ENCODE measurements at regions not wholly inside any gene's neighbourhood (a gene's known extent, or its start where the extent isn't known, plus 50 kb on each side); places are given as distances from the start of the nearest gene placed in this dataset.
A peak's percentile ranks its signal among the peaks of the same experiment; 100 is the strongest.

DNA sequence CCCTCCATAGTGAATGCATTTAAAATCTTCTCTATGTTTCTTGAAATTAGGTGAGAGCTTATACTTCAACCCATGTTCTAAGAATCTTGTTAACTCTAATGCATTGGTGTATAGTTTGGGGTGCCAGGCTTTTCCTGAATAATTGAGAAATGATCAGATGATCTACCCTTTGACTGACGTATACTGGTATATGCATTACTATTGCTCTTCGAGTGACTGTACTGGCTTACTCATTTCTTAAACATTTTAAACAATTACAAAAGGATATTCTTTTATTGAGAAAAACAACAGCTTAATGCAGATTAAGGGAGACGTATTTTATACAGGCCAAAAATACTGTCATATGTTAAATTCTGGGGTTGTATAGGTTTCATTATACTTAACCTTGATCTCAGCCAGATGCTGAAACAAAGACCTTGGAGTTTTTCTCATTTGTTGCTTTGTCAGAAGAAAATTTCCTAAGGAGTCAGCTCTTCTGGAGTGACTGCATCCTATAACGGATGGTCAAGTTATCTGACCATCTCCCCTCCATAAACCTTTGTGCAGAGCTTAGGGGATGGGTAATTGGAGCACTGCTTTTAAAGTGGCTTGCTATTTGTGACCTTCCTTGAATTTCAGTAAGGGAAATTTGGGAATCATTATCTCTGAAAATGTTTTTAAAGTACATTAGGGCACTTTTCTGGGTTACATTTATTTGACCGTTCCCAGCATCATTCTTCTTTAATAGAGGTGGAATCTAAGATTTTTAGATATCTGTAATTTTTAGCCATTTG lies 507.6 kb downstream of the PCNX1 start:
- H3K79me2 ChIP-seq (ENCODE audit: control insufficient read depth, insufficient read depth, low read length, poor library complexity), result no peaks in the 10 kb centered on the region
- H3K27ac ChIP-seq (ENCODE audit: low read depth, low read length), result no peak overlapping the region
- H3K4ac ChIP-seq (ENCODE audit: low read depth, low read length), result no peak overlapping the region
- no CpG with 5 or more reads among the region's 5 CpGs for WGBS (ENCODE audit: extremely low coverage, insufficient coverage, insufficient read length)
- H3K36me3 ChIP-seq (ENCODE audit: control insufficient read depth in 1 of 2, insufficient read depth in 2 of 2, low read length in 2 of 2), result peaks cover 0 to 2% of the 10 kb centered on the region in 2 experiments
- H3K79me1 ChIP-seq (ENCODE audit: low read length), result no peaks in the 10 kb centered on the region
- no peak overlapping the region for H4K8ac ChIP-seq (ENCODE audit: low read depth, low read length)
- H3K27me3 ChIP-seq (ENCODE audit: insufficient read depth, low read length), result no peaks in the 10 kb centered on the region
- no peaks in the 10 kb centered on the region for H3K9me3 ChIP-seq (ENCODE audit: insufficient read depth, low read depth, low read length)
- H2AK5ac ChIP-seq (ENCODE audit: low read length), result no peak overlapping the region
- no peak overlapping the region for H3K23ac ChIP-seq (ENCODE audit: low read length)
- no peak overlapping the region for H3K9ac ChIP-seq (ENCODE audit: low read length)
- H2BK12ac ChIP-seq (ENCODE audit: low read length), result no peak overlapping the region
- H2AFZ ChIP-seq (ENCODE audit: insufficient read depth, low read length, poor library complexity), result no peak overlapping the region
- no peak overlapping the region for H3K4me2 ChIP-seq (ENCODE audit: low read length)
- no peak overlapping the region for H4K91ac ChIP-seq (ENCODE audit: low read depth, low read length)
- H4K12ac ChIP-seq (ENCODE audit: low read depth, low read length), result no peak overlapping the region
- H3K14ac ChIP-seq (ENCODE audit: low read length), result no peak overlapping the region
- no peaks in the 10 kb centered on the region for H3K4me1 ChIP-seq (ENCODE audit: control insufficient read depth in 1 of 2, insufficient read depth in 2 of 2, low read length in 2 of 2)
- H2BK120ac ChIP-seq (ENCODE audit: insufficient read depth, low read length, poor library complexity), result no peak overlapping the region
- DNase-seq, result no peak
- no peak overlapping the region for H2BK5ac ChIP-seq (ENCODE audit: low read depth, low read length, poor library complexity)
- no peak overlapping the region for H3K18ac ChIP-seq (ENCODE audit: low read length)
- no peak overlapping the region for H3K4me3 ChIP-seq (ENCODE audit: low read depth, low read length)

DNA sequence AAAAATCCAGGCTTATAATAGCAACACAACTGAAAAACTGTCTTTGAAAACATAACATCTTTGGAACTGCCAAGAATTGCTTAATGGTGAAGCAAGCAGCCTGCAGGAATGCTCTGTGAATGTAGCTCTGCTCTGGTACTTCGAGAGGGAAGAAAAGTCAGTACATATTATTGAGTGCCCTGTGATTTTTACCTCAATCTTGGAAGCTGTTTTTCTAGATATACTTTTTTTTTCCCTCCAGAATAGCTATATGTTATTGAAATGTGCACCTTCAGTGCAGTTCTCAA lies 508.1 kb downstream of the PCNX1 start:
- H2BK120ac ChIP-seq (ENCODE audit: insufficient read depth, low read length, poor library complexity), result no peak overlapping the region
- H3K79me2 ChIP-seq (ENCODE audit: control insufficient read depth, insufficient read depth, low read length, poor library complexity), result no peaks in the 10 kb centered on the region
- H3K9ac ChIP-seq (ENCODE audit: low read length), result no peak overlapping the region
- no peaks in the 10 kb centered on the region for H3K9me3 ChIP-seq (ENCODE audit: insufficient read depth, low read depth, low read length)
- H2AFZ ChIP-seq (ENCODE audit: insufficient read depth, low read length, poor library complexity), result no peak overlapping the region
- H4K91ac ChIP-seq (ENCODE audit: low read depth, low read length), result no peak overlapping the region
- H4K12ac ChIP-seq (ENCODE audit: low read depth, low read length), result no peak overlapping the region
- no peak overlapping the region for H3K14ac ChIP-seq (ENCODE audit: low read length)
- DNase-seq, result peak; percentile 42 to 75
- H3K18ac ChIP-seq (ENCODE audit: low read length), result no peak overlapping the region
- H3K27me3 ChIP-seq (ENCODE audit: insufficient read depth, low read length), result no peaks in the 10 kb centered on the region
- no CpG with 5 or more reads among the region's 1 CpG for WGBS (ENCODE audit: extremely low coverage, insufficient coverage, insufficient read length)
- no peak overlapping the region for H2BK5ac ChIP-seq (ENCODE audit: low read depth, low read length, poor library complexity)
- no peak overlapping the region for H3K23ac ChIP-seq (ENCODE audit: low read length)
- H4K8ac ChIP-seq (ENCODE audit: low read depth, low read length), result no peak overlapping the region
- H3K4me3 ChIP-seq (ENCODE audit: low read depth, low read length), result no peak overlapping the region
- H2AK5ac ChIP-seq (ENCODE audit: low read length), result no peak overlapping the region
- H3K4ac ChIP-seq (ENCODE audit: low read depth, low read length), result no peak overlapping the region
- H3K4me1 ChIP-seq (ENCODE audit: control insufficient read depth in 1 of 2, insufficient read depth in 2 of 2, low read length in 2 of 2), result no peaks in the 10 kb centered on the region
- H3K36me3 ChIP-seq (ENCODE audit: control insufficient read depth in 1 of 2, insufficient read depth in 2 of 2, low read length in 2 of 2), result peaks cover 0 to 2% of the 10 kb centered on the region in 2 experiments
- H3K4me2 ChIP-seq (ENCODE audit: low read length), result no peak overlapping the region
- H3K79me1 ChIP-seq (ENCODE audit: low read length), result no peaks in the 10 kb centered on the region
- no peak overlapping the region for H3K27ac ChIP-seq (ENCODE audit: low read depth, low read length)
- H2BK12ac ChIP-seq (ENCODE audit: low read length), result no peak overlapping the region

DNA sequence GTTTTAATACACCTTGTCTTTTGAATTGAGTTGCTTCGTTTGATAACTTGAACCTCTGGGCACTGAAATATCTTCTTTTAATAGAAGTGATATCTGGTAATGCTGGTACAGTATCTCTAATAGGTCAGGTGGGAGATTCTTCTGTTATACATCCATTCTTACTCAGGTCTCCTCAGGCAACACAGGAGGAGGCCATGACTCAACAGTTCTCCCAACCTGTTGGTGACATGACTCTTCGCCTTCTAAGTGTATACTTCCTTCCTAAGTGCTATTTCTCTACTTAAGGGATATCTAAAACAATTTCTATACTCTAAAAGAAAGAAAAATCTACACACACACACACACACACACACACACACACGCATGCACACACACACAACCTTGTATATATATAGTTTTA lies 509.1 kb downstream of the PCNX1 start:
- no peaks in the 10 kb centered on the region for H3K4me1 ChIP-seq (ENCODE audit: control insufficient read depth in 1 of 2, insufficient read depth in 2 of 2, low read length in 2 of 2)
- no CpG with 5 or more reads among the region's 3 CpGs for WGBS (ENCODE audit: extremely low coverage, insufficient coverage, insufficient read length)
- no peak overlapping the region for H2BK12ac ChIP-seq (ENCODE audit: low read length)
- H4K8ac ChIP-seq (ENCODE audit: low read depth, low read length), result no peak overlapping the region
- H2BK5ac ChIP-seq (ENCODE audit: low read depth, low read length, poor library complexity), result no peak overlapping the region
- H2AK5ac ChIP-seq (ENCODE audit: low read length), result no peak overlapping the region
- no peaks in the 10 kb centered on the region for H3K27me3 ChIP-seq (ENCODE audit: insufficient read depth, low read length)
- H3K14ac ChIP-seq (ENCODE audit: low read length), result no peak overlapping the region
- H3K79me2 ChIP-seq (ENCODE audit: control insufficient read depth, insufficient read depth, low read length, poor library complexity), result no peaks in the 10 kb centered on the region
- H2AFZ ChIP-seq (ENCODE audit: insufficient read depth, low read length, poor library complexity), result no peak overlapping the region
- no peak overlapping the region for H4K12ac ChIP-seq (ENCODE audit: low read depth, low read length)
- H3K9me3 ChIP-seq (ENCODE audit: insufficient read depth, low read depth, low read length), result no peaks in the 10 kb centered on the region
- no peak overlapping the region for H3K4me3 ChIP-seq (ENCODE audit: low read depth, low read length)
- no peak overlapping the region for H3K4ac ChIP-seq (ENCODE audit: low read depth, low read length)
- H4K91ac ChIP-seq (ENCODE audit: low read depth, low read length), result no peak overlapping the region
- no peak overlapping the region for H3K4me2 ChIP-seq (ENCODE audit: low read length)
- no peak overlapping the region for H3K9ac ChIP-seq (ENCODE audit: low read length)
- H3K18ac ChIP-seq (ENCODE audit: low read length), result no peak overlapping the region
- no peak overlapping the region for H3K23ac ChIP-seq (ENCODE audit: low read length)
- H3K79me1 ChIP-seq (ENCODE audit: low read length), result no peaks in the 10 kb centered on the region
- no peak overlapping the region for H2BK120ac ChIP-seq (ENCODE audit: insufficient read depth, low read length, poor library complexity)
- DNase-seq, result no peak
- peaks cover 0 to 3% of the 10 kb centered on the region in 2 experiments for H3K36me3 ChIP-seq (ENCODE audit: control insufficient read depth in 1 of 2, insufficient read depth in 2 of 2, low read length in 2 of 2)
- no peak overlapping the region for H3K27ac ChIP-seq (ENCODE audit: low read depth, low read length)

DNA sequence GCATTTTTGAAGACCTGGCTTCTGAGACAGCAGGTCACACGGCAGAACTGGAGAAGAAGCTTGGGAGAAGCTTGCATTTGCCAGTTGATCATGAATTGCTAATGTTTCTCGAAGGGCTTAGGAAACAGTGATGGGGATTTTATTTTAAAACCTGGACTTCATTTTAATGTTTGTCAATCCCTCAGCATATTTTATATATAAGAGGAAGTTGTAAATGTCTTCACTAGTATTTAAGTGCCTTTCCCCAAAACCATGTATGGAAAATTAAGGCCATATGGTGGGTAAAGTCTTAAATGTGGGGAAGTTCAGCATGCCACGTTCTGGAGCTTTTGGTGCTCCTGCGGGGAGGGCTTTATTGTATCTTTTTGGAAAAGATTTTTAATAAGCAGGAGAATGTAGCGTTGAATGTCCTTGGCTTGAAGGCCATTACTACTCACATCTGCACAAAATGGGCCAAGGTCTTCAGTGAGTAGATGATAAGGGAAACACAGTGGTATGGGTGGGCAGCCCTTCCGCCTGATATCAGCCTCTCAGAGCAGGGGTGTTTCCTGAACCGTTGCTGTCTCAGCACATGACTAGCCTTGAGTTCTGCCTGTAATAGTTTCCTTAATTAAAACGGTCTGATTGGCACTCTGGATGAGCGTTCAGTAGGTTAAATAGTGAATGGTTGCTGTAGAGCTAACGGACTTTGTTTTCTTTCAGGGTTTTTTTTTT lies 511.4 kb downstream of the PCNX1 start:
- Histone ChIP-seq H3K79me1 (ENCODE audit: low read length) (no peaks in the 10 kb centered on the region), H3K9ac (ENCODE audit: low read length) (no peak overlapping the region), H3K4me2 (ENCODE audit: low read length) (no peak overlapping the region), H2BK12ac (ENCODE audit: low read length) (no peak overlapping the region), H4K91ac (ENCODE audit: low read depth, low read length) (no peak overlapping the region), H2AFZ (ENCODE audit: insufficient read depth, low read length, poor library complexity) (no peak overlapping the region), H3K23ac (ENCODE audit: low read length) (no peak overlapping the region), H3K18ac (ENCODE audit: low read length) (no peak overlapping the region), H3K4ac (ENCODE audit: low read depth, low read length) (no peak overlapping the region), H3K27me3 (ENCODE audit: insufficient read depth, low read length) (no peaks in the 10 kb centered on the region), H3K9me3 (ENCODE audit: insufficient read depth, low read depth, low read length) (no peaks in the 10 kb centered on the region), H3K4me3 (ENCODE audit: low read depth, low read length) (no peak overlapping the region), H2BK120ac (ENCODE audit: insufficient read depth, low read length, poor library complexity) (no peak overlapping the region), H4K12ac (ENCODE audit: low read depth, low read length) (no peak overlapping the region), H3K4me1 (ENCODE audit: control insufficient read depth in 1 of 2, insufficient read depth in 2 of 2, low read length in 2 of 2) (no peaks in the 10 kb centered on the region), H3K36me3 (ENCODE audit: control insufficient read depth in 1 of 2, insufficient read depth in 2 of 2, low read length in 2 of 2) (peaks cover 0 to 3% of the 10 kb centered on the region in 2 experiments), H3K14ac (ENCODE audit: low read length) (no peak overlapping the region), H2BK5ac (ENCODE audit: low read depth, low read length, poor library complexity) (no peak overlapping the region), H2AK5ac (ENCODE audit: low read length) (no peak overlapping the region), H3K79me2 (ENCODE audit: control insufficient read depth, insufficient read depth, low read length, poor library complexity) (no peaks in the 10 kb centered on the region), H3K27ac (ENCODE audit: low read depth, low read length) (no peak overlapping the region), H4K8ac (ENCODE audit: low read depth, low read length) (no peak overlapping the region)
- no CpG with 5 or more reads among the region's 10 CpGs for WGBS (ENCODE audit: extremely low coverage, insufficient coverage, insufficient read length)
- DNase-seq, result no peak
